Esophagus squamous epithelium (tissue), 4 donors: ENCODE measurements at regions not wholly inside any gene's neighbourhood (a gene's known extent, or its start where the extent isn't known, plus 50 kb on each side); places are given as distances from the start of the nearest gene placed in this dataset.

Source experiments
- POLR2A ChIP-seq, 4 donors: fragments of 450-650 bp; IDR thresholded peaks; one replicate each; pipeline ENCODE4 v1.6.1; 2017; ENCODE audit warnings: antibody characterized with exemption in 4 of 4, mild to moderate bottlenecking in 4 of 4, moderate library complexity in 3 of 4
- TF ChIP-seq, protein P1 (sequence below), 6 experiments: fragments of 450-650 bp in 4 of 6; fragments of 200-600 bp in 2 of 6; sonication (generic) in 2 of 6; IDR thresholded peaks; one replicate each; pipeline ENCODE4 v1.5.1; 2016 to 2019; ENCODE audit warnings: antibody characterized with exemption in 6 of 6, mild to moderate bottlenecking in 4 of 6, moderate library complexity in 4 of 6

DNA sequence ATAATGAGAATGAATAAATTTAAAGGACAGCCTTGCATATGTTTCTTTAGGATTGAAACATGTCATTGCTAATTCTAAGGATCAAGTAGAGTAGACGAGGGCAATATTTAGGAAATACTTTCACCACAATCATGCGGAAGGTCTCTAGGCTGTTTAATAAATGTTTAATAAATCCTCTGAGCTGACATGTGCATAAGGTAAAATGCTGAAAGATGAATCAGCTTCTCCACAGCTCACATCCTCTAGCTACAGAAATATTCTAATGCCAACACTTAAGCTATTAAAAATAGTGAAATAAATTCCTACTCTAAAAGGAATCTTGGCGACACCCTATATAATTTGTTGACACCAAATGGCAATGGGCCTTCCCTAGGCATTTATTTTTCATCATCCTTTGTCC is 407.3 kb downstream of the TBL1XR1 start:
- TF ChIP-seq, protein P1, sequence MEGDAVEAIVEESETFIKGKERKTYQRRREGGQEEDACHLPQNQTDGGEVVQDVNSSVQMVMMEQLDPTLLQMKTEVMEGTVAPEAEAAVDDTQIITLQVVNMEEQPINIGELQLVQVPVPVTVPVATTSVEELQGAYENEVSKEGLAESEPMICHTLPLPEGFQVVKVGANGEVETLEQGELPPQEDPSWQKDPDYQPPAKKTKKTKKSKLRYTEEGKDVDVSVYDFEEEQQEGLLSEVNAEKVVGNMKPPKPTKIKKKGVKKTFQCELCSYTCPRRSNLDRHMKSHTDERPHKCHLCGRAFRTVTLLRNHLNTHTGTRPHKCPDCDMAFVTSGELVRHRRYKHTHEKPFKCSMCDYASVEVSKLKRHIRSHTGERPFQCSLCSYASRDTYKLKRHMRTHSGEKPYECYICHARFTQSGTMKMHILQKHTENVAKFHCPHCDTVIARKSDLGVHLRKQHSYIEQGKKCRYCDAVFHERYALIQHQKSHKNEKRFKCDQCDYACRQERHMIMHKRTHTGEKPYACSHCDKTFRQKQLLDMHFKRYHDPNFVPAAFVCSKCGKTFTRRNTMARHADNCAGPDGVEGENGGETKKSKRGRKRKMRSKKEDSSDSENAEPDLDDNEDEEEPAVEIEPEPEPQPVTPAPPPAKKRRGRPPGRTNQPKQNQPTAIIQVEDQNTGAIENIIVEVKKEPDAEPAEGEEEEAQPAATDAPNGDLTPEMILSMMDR (IDR thresholded peaks at IDR 0.05) = no peak
- no peak for TF ChIP-seq POLR2A (IDR thresholded peaks at IDR 0.05)
